ENCODE measurements at regions not wholly inside any gene's neighbourhood (a gene's known extent, or its start where the extent isn't known, plus 50 kb on each side); places are given as distances from the start of the nearest gene placed in this dataset.

DNA sequence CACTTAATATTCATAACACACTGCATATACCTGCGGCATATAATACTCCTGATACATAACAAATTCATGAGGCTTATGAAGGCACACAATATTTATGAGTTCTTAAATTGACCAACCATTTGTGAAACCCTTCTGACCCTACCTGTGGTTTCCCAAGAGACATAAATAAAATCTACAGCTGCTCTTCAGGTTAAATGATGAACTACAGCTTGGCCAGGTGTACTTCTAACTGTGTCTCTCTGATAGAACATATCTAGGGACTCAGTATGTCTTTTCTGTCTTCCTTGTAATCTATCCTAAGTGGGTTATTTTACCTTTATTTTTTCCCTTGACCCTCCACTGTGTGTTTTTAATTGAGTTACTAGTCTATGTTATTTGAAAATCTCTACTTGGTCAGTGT lies 189.9 kb upstream of the UFM1 start:
- no peak for TF ChIP-seq TARDBP (IDR thresholded peaks at IDR 0.05)
- no peak for TF ChIP-seq FOXK2 (IDR thresholded peaks at IDR 0.05)
- no peak for TF ChIP-seq ZNF384 (IDR thresholded peaks at IDR 0.05)
- no peak for TF ChIP-seq SP1 (IDR thresholded peaks at IDR 0.05)
- no peak for TF ChIP-seq CTBP1 (IDR thresholded peaks at IDR 0.05; ENCODE audit: borderline replicate concordance)

Measured in HEK293T (cell line).